GM18858 (cell line): ENCODE measurements at regions not wholly inside any gene's neighbourhood (a gene's known extent, or its start where the extent isn't known, plus 50 kb on each side); places are given as distances from the start of the nearest gene placed in this dataset.
"Not testable (repeated sequence)": the region's sequence is repeated elsewhere in the genome, so short reads cannot be mapped to it uniquely, and the experiment has no call there.

Experiments used
- ATAC-seq: cut with Tn5 transposase; IDR thresholded peaks from one replicate; pipeline ENCODE4 v1.9.1; 2021; ENCODE audit not compliant: unreplicated experiment

DNA sequence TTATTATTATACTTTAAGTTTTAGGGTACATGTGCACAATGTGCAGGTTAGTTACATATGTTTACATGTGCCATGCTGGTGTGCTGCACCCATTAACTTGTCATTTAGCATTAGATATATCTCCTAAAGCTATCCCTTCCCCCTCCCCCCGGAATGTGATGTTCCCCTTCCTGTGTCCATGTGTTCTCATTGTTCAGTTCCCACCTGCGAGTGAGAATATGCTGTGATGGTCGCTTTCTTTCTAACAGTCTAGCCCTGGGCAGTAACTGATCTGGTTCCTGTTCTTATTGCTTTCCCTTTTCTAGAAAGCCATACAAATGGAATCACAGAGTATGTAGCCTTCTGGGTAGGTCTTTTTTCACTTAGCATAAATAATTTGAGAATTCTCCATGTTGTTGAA, 311.1 kb upstream of the CNTNAP2 start:
- not testable (repeated sequence) for ATAC-seq

DNA sequence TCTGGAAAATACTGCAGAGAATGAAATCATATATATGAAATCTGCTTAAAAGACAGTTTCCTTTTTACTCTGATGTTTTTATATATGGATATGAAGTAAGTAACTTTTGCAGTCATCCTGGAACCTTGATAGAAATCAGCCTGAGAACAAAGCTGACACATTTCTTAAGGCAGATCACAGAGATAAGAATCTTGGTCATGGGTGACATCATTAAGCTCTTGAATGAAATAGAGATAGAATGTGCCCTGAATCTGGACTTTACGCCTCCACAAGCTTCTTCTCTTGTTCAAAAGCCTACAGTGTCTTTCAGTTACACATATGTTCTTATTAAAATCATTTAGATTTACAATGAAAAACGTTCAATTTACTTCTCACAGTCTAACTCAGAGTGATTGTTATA, 319.1 kb upstream of the CNTNAP2 start:
- ATAC-seq = no peak

DNA sequence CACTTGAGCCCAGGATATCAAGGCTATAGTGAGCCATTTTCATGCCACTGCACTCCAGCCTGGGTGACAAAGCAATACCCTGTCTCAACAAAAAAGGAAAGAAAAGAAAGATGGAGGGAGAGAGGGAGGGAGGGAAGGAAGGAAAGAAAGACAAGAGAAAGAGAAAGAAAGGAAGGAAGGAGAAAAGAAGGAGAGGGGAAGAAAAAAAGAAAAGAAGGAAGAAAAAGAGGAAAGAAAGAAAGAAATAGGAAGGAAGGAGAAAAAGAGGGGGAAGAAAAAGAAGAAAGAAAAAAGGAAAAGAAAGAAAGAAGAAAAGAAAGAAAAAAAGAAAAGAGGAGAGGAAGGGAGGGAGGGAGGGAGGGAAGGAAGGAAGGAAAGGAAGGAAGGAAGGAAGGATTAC, 321.5 kb upstream of the CNTNAP2 start:
- ATAC-seq = no peak

DNA sequence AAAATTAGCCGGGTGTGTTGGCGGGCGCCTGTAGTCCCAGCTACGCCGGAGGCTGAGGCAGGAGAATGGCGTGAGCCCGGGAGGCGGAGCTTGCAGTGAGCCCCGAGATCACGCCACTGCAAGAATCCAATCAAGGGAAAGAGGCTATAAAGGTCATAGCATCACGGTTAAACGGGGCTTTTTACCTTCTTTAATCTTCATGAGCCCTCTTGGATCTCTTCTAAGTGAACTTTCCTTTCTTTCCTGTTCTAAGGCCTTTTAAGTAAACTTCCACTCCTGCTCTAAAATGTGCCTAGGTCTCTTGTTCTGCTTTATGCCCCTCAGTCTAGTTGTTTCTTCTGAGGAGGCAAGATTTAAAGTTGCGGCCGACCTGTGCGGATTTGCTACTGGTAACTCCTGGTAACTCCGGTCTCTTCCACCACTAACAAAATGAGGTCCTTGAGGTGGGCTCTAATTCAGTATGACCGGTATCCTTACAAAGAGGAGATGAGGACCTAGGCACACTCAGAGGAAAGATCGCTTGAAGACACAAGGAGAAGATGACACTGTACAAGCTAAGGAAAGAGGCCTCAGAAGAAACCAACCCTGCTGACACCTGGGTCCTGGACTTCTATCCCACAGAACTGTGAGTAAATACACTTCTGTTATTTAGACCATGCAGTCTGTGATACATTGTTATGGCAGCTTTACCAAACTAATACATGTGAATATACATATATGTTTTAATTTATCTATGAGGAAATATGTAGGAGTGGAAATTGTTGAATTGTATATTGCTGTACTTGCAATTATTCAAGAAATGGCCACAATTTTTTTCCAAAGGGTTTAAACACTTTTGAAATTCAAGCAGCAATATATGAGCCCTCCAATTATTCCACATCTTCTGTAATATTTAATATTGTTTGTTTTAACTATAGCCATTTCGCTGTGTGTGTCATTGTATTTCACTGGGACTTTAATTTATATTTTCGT, 331.5 kb upstream of the CNTNAP2 start:
- ATAC-seq = no peak

DNA sequence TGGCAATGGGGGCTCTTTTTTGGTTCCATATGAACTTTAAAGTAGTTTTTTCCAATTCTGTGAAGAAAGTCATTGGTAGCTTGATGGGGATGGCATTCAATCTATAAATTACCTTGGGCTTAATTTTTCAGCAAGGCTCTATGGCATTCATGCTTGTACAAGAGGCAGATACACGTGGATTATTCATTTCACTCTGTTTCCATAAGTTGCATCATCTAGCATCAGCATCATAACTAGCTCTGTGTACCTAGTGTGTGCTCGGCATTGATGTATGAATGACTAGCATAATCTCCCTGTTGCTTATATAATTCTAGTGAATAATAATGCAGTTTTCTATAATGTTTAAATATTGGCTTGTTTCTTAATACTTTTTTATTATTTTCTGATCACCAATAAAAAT, 335.2 kb upstream of the CNTNAP2 start:
- ATAC-seq = not testable (repeated sequence)

DNA sequence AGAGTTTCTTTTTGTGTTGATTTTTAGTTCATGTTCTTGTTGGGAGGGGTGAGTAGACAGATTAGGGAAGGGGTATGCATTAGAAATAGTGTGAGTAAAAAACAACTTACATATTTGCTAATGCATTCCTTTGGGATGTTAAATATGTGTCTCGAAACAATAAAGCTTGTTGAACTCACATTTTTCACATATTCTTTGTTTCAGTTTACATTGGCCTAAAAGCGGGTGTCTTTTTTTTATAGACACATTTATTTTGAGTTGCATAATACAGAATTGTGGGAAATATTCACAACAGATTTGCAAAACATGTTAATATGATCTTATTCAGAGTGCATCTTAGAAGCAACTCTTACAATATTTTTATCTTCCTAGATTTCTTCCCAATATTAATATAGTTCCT, 337.5 kb upstream of the CNTNAP2 start:
- no peak for ATAC-seq

DNA sequence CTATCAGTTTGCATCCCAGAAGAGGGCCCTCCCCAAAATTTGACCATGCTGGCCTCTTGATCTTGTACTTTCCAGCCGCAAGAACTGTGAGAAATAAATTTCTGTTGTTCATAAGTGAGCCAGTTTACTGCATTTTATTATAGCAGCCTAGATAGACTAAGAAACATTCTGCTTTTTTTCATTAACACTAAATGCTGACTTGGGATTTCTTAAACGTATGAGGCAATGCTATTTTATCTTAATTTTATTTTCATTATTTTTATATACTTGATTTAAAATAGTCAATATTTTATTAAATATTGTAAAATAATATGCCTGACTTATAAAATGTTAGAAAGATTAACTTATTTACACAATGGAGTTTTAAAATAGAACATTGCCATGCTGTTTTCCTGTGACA, 341.8 kb upstream of the CNTNAP2 start:
- no peak for ATAC-seq

DNA sequence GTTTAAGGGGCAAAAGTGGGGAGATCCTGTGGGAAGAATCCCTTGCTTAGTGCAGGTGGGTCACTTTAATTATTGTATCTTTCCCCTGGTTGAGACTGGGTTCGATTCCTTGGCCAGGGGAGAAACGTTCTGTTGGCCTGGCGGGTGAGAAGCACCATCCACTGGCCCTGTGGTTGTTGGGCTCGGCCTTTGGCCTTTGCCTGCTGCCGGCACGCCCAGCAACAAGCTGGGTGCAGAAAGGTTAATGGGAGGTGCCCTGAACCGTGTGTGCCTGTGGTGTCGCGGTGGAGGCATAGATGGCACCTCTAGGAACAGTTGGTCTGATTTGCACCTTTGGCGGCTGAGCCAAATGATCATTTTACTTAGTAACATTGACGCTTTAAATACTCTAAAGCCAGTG, 363.6 kb upstream of the CNTNAP2 start:
- ATAC-seq = no peak

DNA sequence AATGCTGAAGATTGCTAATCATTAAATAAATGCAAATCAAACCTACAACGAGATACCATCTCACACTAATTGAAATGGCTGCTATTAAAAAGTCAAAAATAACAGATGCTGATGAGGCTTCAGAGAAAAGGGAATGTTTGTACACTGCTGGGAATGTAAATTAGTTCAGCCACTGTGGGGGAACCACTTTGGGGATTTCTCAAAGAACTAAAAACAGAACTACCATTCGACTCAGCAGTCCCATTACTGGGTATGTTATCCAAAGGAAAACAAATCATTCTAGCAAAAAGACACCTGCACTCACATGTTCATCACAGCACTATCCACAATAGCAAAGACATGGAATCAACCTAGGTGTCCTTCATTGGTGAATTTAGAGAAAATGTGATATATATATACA, 379.0 kb upstream of the CNTNAP2 start:
- ATAC-seq = no peak

DNA sequence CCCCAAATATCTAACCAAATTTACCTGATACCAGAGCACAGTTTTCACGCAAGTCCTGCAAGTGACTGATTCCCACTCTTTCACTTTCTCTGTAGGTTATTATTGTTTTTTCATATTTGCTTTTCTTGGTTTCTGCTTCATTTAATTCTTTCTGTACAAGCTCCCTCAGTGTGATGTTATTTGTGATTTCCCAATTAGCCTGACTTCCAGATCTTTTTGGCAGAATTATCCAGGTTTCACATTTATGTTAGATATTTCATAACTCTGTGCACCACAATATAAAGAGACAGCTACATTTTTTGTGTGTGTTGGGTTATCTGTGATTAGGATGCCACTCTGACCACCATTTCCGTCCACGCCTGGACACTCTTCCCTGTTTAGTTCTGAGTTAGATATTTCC, 381.5 kb upstream of the CNTNAP2 start:
- no peak for ATAC-seq

DNA sequence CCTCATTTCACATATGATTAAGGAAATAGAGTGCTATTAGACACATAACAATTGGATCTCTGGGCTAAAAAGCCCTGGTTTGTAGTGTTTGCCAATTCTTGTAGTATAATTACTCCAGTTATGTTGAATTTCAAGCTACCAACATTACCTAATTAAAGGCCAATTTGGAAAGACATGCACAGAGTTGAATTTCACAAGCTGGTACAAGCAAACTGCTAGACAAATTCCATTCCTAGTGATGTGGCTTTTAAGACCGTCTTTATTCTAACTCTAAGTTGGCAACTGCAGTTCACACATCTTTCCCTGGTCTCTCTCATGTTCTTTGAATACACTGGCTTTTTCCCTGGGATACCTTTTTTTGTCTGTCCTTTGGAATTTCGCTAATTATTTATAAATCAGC, 384.1 kb upstream of the CNTNAP2 start:
- ATAC-seq = no peak

DNA sequence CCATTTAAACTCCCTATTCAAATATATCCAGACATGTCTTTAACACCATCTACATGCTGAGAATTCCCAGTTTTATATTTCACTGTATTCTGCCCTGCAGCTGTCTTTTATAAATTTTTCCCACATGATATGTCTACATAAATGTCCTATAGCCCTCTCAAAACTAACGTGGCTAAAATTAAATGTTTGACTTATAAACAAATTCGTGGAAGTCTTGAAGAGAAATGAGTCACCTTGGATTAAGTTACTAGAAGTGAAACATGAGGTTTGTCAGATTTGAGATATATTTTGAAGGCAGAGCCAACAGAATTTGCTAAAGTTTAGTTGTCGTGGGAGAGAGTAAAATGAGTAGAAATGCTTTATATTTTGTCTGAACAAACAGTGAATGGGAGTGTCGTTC, 386.9 kb upstream of the CNTNAP2 start:
- no peak for ATAC-seq

DNA sequence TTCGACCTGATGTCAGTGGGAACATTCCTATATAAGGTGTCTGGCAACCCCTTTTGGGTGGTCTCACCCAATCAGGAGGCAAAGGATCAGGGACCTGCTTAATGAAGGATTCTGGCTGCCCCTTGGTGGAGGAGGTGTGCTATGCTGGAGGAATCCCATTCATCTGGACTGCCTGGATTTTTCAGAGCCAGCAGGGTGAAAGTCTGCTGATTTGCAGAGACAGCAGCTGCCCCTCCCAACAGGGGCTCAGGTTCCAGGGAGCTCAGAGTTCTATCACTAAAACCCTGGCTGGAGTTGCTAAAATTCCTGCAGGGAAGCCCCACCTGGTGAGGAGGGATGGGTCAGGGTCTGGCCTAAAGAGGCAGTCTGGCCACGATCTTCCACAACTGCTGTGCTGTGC, 398.5 kb upstream of the CNTNAP2 start:
- no peak for ATAC-seq

DNA sequence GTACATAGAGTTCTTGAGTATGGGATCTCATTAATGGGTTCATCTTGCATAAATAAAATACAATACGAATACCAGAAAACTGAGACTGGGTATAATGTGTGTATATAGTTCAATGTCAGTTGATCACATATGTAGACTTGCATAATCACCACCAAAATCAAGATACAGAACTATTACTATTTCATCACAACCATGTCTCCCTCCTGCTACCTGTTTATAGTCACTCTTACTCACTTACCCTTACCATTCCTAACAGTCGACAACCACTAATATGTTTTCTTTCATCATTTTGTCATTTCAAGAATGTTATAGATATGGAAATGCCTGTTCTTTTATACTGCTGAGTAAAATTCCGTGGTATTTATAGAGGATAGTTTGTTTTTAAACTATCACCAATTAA, 416.1 kb upstream of the CNTNAP2 start:
- ATAC-seq = no peak

DNA sequence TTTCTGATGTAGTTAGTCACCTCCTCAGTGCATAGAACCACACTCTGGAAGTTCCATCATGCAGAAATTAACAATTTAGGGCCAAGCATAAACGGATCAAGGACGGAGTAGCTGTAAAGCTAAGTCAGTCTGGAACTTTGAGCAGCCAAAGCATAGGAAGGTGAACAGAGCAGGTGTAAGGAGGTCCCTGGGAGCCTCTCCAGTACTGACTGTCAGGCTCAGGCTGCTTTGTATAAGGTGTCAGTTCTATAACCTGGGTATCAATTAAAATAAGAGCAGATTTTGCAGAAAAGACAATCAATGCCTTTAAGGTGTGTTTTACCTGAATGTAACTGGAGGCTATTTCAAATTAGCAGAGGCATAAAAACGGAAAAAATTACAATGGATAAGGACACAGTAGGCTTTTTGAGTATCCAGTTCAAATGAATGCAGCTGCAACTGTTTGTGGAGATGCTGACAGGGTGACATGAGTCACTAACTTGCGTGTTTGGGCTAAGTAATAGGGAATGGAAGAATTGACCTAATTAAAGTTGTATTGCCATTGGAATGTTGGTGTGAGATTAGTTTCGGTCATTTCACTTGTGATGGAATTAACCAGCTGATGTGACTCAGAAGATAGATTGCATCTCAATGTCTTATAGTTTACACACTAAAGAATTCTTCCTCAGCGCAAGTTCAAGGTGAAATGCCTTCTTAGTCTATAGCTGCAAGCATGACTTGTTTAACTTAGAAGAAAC, 417.9 kb upstream of the CNTNAP2 start:
- no peak for ATAC-seq

DNA sequence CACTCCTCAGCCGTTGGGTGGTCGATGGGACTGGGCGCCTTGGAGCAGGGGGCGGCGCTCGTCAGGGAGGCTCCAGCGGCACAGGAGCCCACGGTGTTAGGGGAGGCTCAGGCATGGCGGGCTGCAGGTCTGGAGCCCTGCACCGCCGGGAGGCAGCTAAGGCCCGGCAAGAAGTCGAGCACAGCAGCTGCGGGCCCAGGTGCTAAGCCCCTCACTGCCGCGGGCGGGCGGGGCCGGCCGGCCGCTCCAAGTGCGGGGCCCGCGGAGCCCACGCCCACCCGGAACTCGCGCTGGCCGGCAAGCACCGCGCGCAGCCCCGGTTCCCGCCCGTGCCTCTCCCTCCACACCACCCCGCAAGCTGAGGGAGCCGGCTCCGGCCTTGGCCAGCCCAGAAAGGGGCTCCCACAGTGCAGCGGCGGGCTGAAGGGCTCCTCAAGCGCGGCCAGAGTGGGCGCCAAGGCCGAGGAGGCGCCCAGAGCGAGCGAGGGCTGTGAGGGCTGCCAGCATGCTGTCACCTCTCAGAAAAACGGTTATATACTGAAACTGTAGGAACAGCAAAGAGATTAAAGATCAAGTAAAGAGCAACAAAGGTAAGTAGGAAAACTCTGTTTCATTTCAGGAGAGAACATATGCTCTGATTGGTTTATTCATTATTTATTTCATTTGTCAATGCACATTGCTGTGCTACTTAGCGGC, 419.0 kb upstream of the CNTNAP2 start:
- ATAC-seq = not testable (repeated sequence)

DNA sequence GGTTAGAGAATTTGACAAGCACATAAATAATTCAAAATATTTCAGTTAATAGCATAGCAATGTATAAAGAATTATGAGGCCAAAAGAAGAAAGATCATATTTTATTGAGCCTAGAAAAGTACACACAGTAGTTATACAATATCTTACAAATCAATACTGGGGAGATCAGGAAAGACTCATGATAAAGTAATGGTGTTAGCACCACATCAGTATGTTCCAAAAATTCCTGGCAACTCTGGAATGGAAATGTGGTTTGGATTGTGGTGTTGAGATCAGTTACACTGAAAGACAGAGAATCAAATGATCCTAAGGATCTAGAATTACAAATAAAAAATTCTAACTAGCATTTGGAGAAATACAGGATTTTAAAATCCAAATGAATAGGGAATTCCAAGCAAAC, 420.5 kb upstream of the CNTNAP2 start:
- ATAC-seq = no peak

DNA sequence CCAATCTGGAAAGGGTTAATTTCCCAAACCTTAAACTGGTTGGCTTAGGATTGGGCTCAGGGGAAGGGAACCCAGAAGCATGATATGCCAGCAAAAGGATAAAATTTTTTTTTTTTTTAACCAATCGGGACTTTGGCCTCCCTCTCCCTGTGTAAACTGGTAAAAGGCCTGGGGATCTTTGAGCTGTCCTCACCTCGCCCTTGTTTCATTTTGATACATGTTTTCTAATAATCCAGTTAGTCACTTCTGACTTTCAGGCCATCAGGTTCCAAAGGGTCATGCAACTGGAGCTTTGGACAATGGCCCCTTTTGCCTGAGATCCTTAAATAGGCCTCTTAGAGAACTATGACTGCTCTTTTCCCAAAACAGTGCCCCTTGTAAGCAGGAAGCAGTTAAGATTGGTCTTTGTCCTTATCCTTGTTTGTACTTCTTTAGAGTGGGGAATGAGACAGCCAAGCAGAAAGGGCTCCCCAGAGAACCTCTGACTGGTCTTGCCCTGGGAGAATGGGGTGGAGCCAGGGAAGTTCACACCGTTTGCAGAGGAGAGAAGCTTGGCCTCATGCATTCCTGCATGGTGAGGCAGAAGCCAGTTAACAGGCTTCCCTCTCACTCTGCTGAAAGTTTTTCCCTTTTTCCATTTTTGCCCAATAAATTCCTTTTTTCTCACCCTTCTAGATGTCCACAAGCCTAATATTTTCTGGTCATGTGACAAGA, 424.2 kb upstream of the CNTNAP2 start:
- ATAC-seq = no peak

DNA sequence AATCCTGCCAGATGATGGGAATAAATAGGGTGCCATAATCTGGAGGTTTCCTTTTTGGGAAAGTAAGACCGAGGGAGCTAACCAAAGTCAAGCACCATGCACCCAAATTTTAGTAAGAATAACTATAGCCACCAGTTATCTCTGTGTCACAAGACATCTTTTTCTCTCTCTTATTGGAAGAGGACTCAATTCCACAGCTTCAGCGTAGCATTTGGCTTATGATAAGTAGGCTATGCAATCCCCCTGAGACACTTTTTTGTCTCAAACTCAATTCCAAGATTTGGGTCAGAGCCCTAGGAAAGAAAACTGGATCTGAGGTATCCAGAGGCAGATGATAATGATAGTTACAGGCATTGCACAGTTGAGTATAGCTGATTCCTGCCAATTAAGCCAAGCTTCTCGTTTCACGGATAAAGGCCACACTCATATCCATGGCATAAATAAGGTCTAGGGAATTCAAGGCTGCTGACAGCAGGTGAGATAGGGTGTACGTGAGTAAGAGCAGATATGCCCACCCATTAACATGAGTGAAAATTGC, 425.2 kb upstream of the CNTNAP2 start:
- no peak for ATAC-seq

DNA sequence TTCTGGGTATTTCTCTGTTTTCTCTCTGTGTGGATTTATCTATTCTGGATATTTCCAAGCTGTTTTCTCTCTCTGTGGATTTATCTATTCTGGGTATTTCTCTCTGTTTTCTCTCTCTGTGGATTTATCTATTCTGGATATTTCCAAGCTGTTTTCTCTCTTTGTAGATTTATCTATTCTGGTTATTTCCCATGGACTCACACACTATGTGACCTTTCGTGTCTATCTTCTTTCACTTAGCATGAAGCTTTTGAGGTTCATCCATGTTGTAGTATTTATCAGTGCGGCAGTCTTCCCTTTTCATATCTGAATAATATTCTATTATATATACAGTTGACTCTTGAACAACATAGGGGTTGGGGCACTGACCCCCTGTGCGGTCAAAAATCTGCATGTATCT, 435.0 kb upstream of the CNTNAP2 start:
- no peak for ATAC-seq

DNA sequence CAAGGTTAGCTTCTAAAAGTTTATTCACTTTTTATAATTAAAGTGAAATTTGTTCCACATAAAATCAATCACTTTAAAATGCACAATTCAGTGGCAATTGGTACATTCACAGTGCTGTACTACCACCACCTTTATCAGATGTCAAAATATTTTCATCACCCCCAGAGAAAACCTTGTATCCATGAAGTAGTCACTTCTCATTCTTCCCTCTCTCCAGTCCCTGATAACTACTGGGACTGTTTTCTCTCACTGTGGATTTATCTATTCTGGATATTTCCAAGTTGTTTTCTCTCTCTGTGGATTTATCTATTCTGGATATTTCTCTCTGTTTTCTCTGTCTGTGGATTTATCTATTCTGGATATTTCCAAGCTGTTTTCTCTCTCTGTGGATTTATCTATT, 435.4 kb upstream of the CNTNAP2 start:
- ATAC-seq = no peak
